Kidney epithelial cell (primary cell): ENCODE measurements at regions not wholly inside any gene's neighbourhood (a gene's known extent, or its start where the extent isn't known, plus 50 kb on each side); places are given as distances from the start of the nearest gene placed in this dataset.

Source experiments
- DNase-seq: peaks from one replicate; pipeline ENCODE4 v3.0.0-alpha.2; 2010; ENCODE audit warnings: low read depth
- H3K27me3 ChIP-seq: 2 replicates; pipeline ENCODE4 v1.6.0; 2011; ENCODE audit warnings: low read length; ENCODE audit not compliant: control insufficient read depth, insufficient read depth
- H3K36me3 ChIP-seq: 2 replicates; pipeline ENCODE4 v1.5.1; 2011; ENCODE audit warnings: low read length; ENCODE audit not compliant: control insufficient read depth, insufficient read depth
- H3K4me3 ChIP-seq: 2 replicates; pipeline ENCODE4 v1.5.1; 2011; ENCODE audit warnings: low read depth, mild to moderate bottlenecking, control low read depth, low read length
- TF ChIP-seq, protein P1 (sequence below): IDR thresholded peaks from 2 replicates; pipeline ENCODE4 v1.5.1; 2011; ENCODE audit warnings: mild to moderate bottlenecking, moderate library complexity, low read length, control low read depth, inconsistent platforms; ENCODE audit not compliant: insufficient read depth, poor library complexity, severe bottlenecking

DNA sequence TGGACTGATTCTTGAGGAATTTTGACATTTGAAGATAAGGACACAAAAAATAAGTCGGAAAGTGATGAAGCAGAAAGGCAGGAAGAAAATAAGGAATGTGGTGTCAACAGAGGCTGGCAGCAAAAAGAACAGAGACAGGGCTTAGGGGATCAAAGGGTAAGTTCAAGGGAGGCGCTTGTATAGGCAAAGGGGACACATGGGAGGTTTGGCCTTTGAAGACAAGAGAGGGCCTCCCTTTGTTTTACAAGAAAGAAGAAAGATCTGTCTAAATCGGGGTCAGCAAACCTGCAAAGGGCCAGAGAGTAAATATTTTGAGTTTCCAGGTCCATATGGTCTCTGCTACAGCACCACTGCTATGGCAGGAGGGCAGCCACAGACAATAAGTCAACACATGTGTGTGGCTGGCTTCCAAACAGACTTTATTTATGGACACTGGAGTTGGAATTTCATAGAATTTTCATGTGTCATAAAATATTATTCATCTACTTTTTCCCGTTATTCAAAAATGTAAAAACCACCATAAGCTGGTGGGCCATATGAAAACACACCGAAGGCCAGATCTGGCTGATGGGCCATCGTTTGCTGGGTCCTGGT, 112.0 kb upstream of the FBXL7 start:
- H3K36me3 ChIP-seq: no peaks in the 10 kb centered on the region
- no peak overlapping the region for H3K4me3 ChIP-seq
- H3K27me3 ChIP-seq: no peaks in the 10 kb centered on the region
- DNase-seq: no peak
- TF ChIP-seq, protein P1, sequence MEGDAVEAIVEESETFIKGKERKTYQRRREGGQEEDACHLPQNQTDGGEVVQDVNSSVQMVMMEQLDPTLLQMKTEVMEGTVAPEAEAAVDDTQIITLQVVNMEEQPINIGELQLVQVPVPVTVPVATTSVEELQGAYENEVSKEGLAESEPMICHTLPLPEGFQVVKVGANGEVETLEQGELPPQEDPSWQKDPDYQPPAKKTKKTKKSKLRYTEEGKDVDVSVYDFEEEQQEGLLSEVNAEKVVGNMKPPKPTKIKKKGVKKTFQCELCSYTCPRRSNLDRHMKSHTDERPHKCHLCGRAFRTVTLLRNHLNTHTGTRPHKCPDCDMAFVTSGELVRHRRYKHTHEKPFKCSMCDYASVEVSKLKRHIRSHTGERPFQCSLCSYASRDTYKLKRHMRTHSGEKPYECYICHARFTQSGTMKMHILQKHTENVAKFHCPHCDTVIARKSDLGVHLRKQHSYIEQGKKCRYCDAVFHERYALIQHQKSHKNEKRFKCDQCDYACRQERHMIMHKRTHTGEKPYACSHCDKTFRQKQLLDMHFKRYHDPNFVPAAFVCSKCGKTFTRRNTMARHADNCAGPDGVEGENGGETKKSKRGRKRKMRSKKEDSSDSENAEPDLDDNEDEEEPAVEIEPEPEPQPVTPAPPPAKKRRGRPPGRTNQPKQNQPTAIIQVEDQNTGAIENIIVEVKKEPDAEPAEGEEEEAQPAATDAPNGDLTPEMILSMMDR: no peak

DNA sequence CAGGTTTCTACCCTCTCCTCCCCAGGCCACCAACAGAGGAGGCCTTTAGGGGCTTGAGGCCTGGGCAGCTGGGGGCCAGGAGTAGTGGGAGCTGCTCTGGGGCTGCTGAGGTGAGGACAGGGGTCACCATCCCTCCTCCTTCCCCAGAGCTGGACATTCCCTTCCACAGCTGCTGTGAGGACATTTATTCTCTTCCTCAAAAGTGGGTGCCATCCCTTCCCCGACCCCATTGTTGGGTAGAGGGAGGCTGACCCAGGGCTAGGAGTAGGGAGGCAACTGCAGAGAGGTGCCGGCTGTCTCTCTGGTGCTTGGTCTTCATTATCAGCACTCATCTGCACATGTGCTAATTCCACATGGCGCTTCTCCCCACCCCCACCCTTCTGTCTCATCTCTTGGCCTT, 113.9 kb upstream of the FBXL7 start:
- Histone ChIP-seq H3K36me3 (no peaks in the 10 kb centered on the region), H3K27me3 (no peaks in the 10 kb centered on the region), H3K4me3 (no peak overlapping the region)
- DNase-seq: no peak
- TF ChIP-seq, protein P1: no peak

DNA sequence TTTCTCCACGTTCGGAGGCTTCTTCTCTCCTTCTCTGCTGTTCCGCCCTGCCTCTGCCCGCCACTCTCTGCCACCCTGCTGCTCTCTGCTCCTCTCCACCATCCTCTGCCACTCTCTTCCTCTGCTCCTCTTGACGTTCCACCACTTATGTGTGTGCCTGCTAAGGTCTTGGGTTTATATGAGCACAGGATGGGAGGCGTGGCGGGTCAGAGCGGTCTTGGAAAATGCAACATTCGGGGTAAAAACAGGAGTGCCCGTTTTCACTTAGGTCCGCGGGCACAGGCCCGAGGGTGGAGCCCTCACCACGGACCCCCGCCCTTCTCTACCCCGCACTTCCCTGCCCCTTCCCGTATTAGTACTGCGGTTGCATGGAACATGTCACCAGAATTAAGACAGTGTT, 114.4 kb upstream of the FBXL7 start:
- Histone ChIP-seq H3K36me3 (no peaks in the 10 kb centered on the region), H3K4me3 (no peak overlapping the region), H3K27me3 (no peaks in the 10 kb centered on the region)
- TF ChIP-seq, protein P1: no peak
- DNase-seq: no peak

DNA sequence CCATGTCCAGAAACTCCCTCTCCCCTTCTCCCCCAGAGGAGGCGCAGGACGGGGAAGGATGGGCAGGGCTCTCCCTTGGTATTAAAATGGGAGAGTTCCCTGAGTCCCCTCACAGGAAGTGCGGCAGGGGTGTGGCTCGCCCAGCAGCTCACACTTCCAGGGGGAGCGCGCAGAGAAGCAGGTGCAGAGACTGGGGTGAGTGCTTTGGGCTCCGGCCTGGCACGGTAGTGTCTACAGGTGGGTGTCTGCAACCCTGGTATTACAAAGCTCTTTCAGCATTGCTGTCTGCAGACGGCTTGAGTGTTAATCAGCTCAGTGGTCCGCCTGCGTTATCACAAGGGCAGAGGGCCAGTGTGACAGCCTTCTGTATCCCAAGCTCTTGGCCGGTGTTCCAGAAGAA, 114.9 kb upstream of the FBXL7 start:
- H3K4me3 ChIP-seq: no peak overlapping the region
- H3K27me3 ChIP-seq: no peaks in the 10 kb centered on the region
- TF ChIP-seq, protein P1: no peak
- no peaks in the 10 kb centered on the region for H3K36me3 ChIP-seq
- DNase-seq: no peak

DNA sequence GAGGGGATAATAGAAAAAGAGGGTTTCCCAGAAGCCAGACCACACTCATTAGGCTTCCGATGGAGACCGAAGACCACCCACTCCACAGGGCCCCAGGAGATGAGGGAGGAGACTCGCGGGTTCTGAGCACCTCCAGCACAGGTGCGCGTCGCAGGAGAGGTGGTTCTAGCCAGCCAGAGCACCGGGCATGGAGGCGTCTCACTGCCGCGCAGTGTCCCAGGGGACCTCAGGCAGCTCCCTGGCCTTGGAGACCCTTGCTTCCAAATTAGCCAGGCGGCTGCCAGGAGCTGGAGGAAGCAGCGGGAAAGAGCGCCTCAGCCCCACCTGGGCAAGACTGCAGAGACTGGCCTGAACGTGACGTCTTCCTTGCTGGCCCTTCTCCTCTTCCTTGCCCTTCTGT, 115.4 kb upstream of the FBXL7 start:
- H3K27me3 ChIP-seq: no peaks in the 10 kb centered on the region
- TF ChIP-seq, protein P1: no peak
- no peak overlapping the region for H3K4me3 ChIP-seq
- no peak for DNase-seq
- H3K36me3 ChIP-seq: no peaks in the 10 kb centered on the region

DNA sequence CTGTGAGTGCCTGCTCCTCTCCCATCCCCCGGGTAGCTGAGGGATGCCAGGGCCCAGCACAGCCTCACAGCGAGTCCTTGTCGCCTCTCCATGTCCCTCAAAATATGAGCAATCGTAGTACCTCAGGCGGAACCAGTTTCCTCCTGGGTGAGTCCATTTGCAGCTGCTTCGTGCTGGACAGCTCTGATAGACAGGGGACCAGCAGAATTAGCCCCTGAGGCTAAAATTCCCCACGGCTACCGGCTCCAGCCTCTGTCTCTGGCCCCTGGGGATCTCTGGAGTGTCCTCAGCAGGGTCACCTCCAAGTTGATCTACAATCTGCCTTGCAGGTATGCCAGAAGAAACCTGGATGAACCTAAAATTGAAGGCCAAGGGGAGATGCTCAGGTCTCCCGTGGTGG, 115.8 kb upstream of the FBXL7 start:
- Histone ChIP-seq H3K36me3 (no peaks in the 10 kb centered on the region), H3K27me3 (no peaks in the 10 kb centered on the region), H3K4me3 (no peak overlapping the region)
- TF ChIP-seq, protein P1: no peak
- no peak for DNase-seq
